GM18873 (cell line): ENCODE measurements at regions not wholly inside any gene's neighbourhood (a gene's known extent, or its start where the extent isn't known, plus 50 kb on each side); places are given as distances from the start of the nearest gene placed in this dataset.
A peak's percentile ranks its signal among the peaks of the same experiment; 100 is the strongest.

ENCODE experiments used
- ATAC-seq: cut with Tn5 transposase; IDR thresholded peaks from one replicate; pipeline ENCODE4 v1.9.1; 2021; ENCODE audit warnings: mild to moderate bottlenecking, moderate library complexity, moderate number of reproducible peaks; ENCODE audit not compliant: unreplicated experiment, low FRiP score

- no peak for ATAC-seq
These were observed 76.6 kb upstream of the LMO1 start for GRCh38 chr11:8340296-8340695.

- no peak for ATAC-seq
These were observed 75.9 kb upstream of the LMO1 start for GRCh38 chr11:8339592-8340022.

- no peak for ATAC-seq
These were observed 74.5 kb upstream of the LMO1 start for GRCh38 chr11:8338138-8338537.

GRCh38 chr11:8337130-8337795 lies 73.6 kb upstream of the LMO1 start:
- ATAC-seq: no peak

GRCh38 chr11:8336356-8337129 lies 72.9 kb upstream of the LMO1 start:
- ATAC-seq: no peak

- no peak for ATAC-seq
These were observed 72.0 kb upstream of the LMO1 start for GRCh38 chr11:8335683-8336082.

- no peak for ATAC-seq
These were observed 71.5 kb upstream of the LMO1 start for GRCh38 chr11:8335186-8335585.

DNA sequence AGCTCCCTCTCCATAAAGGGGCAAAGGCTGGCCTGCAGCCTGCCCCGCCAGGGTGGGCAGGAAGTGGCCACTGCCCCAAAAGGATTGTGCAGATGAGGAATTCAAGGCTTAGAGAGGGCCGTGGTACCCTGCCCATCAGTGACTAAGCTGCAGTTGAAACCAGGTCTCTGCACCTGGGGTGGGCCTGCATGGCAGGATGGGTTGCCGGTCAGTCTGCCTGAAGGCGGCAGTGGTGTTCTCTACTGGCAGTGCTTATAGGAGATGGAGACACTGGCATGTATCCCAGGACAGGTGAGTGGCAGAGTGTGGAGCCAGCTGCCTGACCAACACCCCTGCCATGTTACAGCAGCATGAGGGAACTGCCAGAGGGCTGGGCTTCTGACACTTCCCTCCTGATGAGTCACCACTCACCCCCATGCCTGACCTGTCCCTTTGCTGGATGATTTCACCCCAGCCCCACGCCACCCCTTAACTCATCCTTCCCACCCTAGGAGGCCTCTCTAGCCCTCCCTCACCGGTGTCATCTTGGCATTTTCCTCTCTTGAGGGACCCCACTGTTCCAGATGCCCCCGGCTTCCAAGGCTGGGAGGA lies 70.2 kb upstream of the LMO1 start:
- ATAC-seq: no peak

GRCh38 chr11:8333376-8333775 lies 69.7 kb upstream of the LMO1 start:
- no peak for ATAC-seq

DNA sequence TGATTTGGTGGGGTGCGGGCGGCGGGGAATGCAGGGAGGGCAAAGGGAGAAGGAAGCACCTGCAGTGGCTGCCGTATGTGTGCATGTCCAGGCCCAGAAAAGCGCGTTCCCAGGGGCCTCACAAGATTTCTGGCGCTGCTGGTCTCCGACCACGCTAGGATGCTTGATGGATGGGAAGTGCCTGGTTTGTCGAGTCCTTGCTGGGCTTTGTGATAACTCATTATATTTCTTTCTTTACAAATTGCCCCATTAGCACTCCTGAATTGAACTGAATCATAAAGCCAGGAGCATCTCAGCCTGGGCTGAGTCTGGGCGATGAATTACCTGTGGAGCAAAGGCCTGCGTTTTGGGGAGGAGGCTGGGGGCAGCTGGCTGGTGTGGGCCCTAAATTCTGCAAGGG lies 69.2 kb upstream of the LMO1 start:
- no peak for ATAC-seq

DNA sequence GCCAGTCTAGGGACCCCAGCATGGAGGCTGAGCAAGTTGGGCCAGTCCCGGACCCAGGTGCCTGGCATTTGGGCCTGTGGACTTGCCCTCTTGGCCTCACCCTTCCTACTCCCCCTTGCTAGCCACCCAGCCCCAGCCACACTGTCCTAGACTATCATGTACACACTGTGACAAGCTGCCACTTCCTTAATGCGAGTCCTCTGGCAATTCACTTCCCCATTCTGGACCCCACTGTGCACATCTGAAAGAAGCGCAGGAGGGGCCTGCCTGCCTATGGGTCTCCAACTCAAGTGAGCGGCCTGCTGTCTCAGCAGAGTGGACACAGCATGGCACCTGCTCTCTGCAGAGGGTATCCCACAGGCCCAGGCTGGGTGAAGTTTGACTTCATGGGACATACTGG lies 68.5 kb upstream of the LMO1 start:
- ATAC-seq: no peak

DNA sequence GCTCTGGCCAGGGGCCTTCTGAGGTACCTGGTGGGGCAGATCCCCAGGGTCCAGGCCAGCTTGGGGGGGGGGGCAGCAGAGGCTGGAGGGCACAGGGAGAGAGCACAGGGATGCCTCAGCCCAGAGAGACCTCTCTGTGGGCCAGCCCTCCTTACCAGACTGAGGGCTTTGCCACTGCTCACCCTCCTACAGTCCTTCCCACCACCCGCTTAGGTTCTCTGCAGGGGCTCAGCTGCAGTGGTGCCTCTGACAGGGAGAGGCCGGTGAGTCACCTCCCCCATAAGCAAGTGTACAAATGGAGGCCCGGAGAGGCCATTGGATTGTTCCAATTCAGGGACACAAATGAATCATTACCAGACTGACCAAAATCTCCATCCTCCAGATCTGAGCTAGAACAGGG lies 68.1 kb upstream of the LMO1 start:
- ATAC-seq: no peak

GRCh38 chr11:8330896-8331295 lies 67.2 kb upstream of the LMO1 start:
- no peak for ATAC-seq

GRCh38 chr11:8330404-8330803 lies 66.7 kb upstream of the LMO1 start:
- ATAC-seq: no peak

- ATAC-seq: no peak
These were observed 66.2 kb upstream of the LMO1 start for GRCh38 chr11:8329847-8330361.

GRCh38 chr11:8329336-8329735 lies 65.7 kb upstream of the LMO1 start:
- ATAC-seq: no peak

GRCh38 chr11:8328848-8329330 lies 65.2 kb upstream of the LMO1 start:
- peak; percentile 57 for ATAC-seq

GRCh38 chr11:8328231-8328794 lies 64.6 kb upstream of the LMO1 start:
- ATAC-seq: no peak

DNA sequence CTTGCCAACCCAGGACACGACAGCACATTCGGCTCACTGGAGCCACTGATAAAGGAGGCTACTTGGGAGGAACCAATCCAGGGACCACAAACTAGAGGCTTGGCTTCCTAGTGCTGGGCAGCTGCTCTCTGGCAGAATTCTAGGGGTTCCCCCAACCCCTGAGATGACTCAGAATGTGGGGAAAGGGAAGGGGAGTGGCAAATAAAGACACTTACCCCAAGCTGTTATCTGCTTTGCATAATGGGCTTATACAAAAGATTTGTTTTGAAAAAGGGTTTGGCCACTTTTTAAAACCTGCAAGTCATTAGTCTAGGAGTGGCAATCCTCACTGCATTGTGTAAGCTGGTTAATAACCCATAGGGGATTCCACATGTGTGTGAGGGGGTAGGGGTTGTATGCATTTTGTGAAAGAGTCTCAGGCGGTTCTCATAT lies 64.1 kb upstream of the LMO1 start:
- ATAC-seq: peak; percentile 55

GRCh38 chr11:8326337-8326736 lies 62.7 kb upstream of the LMO1 start:
- ATAC-seq: no peak
